ENCODE measurements at regions not wholly inside any gene's neighbourhood (a gene's known extent, or its start where the extent isn't known, plus 50 kb on each side); places are given as distances from the start of the nearest gene placed in this dataset.

DNA sequence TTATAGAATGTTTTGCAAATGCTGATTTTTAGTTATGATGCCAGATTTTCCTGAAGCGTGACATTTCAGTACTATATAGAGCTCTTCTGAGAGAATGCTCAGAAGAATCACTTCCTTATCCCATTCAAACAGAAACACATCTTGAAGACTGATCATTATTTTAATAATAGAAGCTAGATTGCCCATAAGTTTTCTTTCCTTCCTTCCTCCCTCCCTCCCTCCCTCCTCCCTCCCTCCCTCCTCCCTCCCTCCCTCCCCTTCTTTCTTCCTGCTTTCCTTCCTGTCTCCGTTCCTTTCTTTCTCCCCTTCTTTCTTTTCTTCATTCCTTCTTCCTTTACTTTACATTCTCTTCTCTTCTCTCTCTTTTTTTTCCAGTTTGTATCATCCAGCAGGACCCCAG lies 767.4 kb downstream of the IRX1 start:
- POLR2A ChIA-PET, result no interaction called here
- TF ChIP-seq, protein P1, sequence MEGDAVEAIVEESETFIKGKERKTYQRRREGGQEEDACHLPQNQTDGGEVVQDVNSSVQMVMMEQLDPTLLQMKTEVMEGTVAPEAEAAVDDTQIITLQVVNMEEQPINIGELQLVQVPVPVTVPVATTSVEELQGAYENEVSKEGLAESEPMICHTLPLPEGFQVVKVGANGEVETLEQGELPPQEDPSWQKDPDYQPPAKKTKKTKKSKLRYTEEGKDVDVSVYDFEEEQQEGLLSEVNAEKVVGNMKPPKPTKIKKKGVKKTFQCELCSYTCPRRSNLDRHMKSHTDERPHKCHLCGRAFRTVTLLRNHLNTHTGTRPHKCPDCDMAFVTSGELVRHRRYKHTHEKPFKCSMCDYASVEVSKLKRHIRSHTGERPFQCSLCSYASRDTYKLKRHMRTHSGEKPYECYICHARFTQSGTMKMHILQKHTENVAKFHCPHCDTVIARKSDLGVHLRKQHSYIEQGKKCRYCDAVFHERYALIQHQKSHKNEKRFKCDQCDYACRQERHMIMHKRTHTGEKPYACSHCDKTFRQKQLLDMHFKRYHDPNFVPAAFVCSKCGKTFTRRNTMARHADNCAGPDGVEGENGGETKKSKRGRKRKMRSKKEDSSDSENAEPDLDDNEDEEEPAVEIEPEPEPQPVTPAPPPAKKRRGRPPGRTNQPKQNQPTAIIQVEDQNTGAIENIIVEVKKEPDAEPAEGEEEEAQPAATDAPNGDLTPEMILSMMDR (IDR thresholded peaks at IDR 0.05), result no peak
- DNase-seq (no peak), ATAC-seq (no peak)
- Mint-ChIP-seq H3K9me3 (peaks cover 3% of the 10 kb centered on the region), H3K27ac (no peak overlapping the region), H3K27me3 (no peaks in the 10 kb centered on the region), H3K4me1 (ENCODE audit: low read depth) (no peaks in the 10 kb centered on the region), H3K36me3 (ENCODE audit: low read depth) (no peaks in the 10 kb centered on the region), H3K4me3 (no peak overlapping the region)
- CTCF ChIA-PET, result no interaction called here
- intact Hi-C loops (cut with micrococcal nuclease), result no loop called here

DNA sequence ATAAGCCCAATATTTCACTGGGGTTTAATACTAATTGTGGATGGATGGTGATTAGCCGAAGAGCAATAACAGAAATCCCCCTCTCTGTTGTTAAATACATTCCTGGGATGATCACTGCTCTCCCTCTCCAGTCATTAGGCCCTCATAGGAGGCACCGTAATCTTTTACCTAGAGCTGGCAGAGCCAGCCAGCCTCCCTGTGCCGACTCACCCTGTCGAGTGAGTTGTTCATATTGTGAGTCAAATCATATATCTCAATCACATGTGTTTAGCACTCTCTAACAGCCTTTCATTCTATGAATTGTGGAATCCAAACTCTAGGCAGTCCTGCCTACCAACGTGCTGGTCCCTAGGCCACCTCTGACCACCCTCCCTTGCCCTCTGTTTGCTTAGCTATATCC lies 771.0 kb downstream of the IRX1 start:
- POLR2A ChIA-PET, result no interaction called here
- Mint-ChIP-seq H3K27ac (no peak overlapping the region), H3K36me3 (ENCODE audit: low read depth) (no peaks in the 10 kb centered on the region), H3K9me3 (no peaks in the 10 kb centered on the region), H3K27me3 (no peaks in the 10 kb centered on the region), H3K4me1 (ENCODE audit: low read depth) (no peaks in the 10 kb centered on the region), H3K4me3 (no peak overlapping the region)
- DNase-seq (no peak), ATAC-seq (no peak)
- intact Hi-C loops (cut with micrococcal nuclease), result no loop called here
- TF ChIP-seq, protein P1 (IDR thresholded peaks at IDR 0.05), result no peak
- CTCF ChIA-PET, result no interaction called here

DNA sequence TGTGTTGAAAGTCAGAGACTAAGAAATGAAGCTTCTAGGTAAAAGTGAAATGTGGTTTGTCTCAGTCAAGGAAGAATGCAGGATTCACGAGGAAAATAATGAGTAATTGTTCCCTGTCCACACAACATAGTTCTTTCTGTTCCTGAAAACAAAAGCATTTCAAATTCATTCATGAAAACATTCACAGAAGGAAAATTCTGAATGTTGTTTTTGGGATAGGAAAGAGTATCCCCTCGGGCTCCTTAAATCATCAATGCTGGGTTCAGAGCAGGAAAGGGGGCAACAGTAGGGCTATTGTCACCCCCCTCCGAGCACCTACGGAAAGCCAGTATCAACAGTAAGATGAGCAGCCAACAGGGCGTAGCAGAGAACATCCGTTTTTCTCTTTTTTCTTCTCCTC lies 769.9 kb upstream of the ADAMTS16 start:
- no peaks in the 10 kb centered on the region for H3K27me3 Mint-ChIP-seq
- no peak overlapping the region for H3K4me3 Mint-ChIP-seq
- POLR2A ChIA-PET, result no interaction called here
- no peak overlapping the region for H3K27ac Mint-ChIP-seq
- no peak for DNase-seq
- CTCF ChIA-PET, result no interaction called here
- no peaks in the 10 kb centered on the region for H3K9me3 Mint-ChIP-seq
- intact Hi-C loops (cut with micrococcal nuclease), result no loop called here
- no peak for ATAC-seq
- TF ChIP-seq, protein P1 (IDR thresholded peaks at IDR 0.05), result no peak
- no peaks in the 10 kb centered on the region for H3K4me1 Mint-ChIP-seq (ENCODE audit: low read depth)
- no peaks in the 10 kb centered on the region for H3K36me3 Mint-ChIP-seq (ENCODE audit: low read depth)

DNA sequence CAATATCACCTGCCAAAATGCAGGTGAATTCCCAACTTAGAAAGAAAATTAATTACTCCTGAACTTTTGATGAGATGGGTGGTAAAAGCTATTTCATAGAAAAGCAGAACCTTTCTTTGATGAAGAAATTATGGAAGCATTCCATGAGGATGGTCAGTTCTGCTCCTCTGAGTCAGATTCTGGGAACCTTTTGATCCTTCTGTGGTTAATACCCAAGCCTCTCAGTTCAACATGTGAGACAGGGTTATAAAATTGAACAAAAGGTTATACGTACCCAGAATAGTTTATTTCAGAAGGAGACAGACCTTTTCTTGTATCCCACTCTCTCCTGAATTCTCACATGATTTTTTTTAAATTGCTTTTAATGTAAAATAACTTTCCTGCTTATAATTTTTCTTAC lies 767.6 kb upstream of the ADAMTS16 start:
- Mint-ChIP-seq H3K27me3 (no peaks in the 10 kb centered on the region), H3K27ac (no peak overlapping the region), H3K9me3 (peaks cover 8% of the 10 kb centered on the region), H3K4me1 (ENCODE audit: low read depth) (no peaks in the 10 kb centered on the region), H3K36me3 (ENCODE audit: low read depth) (no peaks in the 10 kb centered on the region), H3K4me3 (no peak overlapping the region)
- POLR2A ChIA-PET, result no interaction called here
- ATAC-seq (no peak), DNase-seq (no peak)
- CTCF ChIA-PET, result no interaction called here
- intact Hi-C loops (cut with micrococcal nuclease), result no loop called here
- TF ChIP-seq, protein P1 (IDR thresholded peaks at IDR 0.05), result no peak

DNA sequence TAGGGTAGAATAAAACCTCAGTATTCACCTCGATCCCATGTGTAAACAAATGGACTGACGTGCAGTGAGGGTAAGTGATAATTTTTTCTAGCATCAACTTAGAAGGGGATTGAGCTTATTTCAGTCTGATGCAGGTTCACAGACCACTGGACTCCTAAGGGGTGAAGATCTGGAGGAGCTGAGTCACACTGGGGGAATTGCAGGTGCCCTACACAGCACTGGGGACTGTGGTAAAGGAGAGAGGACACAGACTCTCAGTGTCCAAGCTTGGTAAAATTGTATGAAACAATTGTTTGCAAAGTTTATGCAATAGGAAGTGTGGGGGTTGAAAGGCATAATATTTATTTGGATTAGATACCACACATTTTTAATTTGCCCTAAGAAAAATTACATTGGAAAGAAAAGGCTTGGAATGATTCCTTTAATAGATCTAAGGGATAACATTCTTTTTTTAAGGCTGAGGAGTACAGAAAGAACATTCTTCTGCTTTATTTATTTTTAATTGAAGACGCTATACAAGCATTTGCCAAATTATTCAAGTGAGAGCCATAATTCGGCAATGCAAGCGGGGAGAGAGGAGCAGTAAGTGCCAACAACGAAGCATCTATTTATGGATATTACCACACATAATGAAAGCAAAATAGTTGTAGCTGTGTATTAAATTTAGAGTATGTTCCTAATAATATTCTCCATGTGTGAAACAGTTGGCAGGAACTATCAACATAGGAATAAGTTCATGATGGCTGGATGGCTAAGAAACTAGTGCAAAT lies 766.9 kb upstream of the ADAMTS16 start:
- POLR2A ChIA-PET, result no interaction called here
- intact Hi-C loops (cut with micrococcal nuclease), result no loop called here
- Mint-ChIP-seq H3K4me1 (ENCODE audit: low read depth) (no peaks in the 10 kb centered on the region), H3K27ac (no peak overlapping the region), H3K9me3 (peaks cover 8% of the 10 kb centered on the region), H3K27me3 (no peaks in the 10 kb centered on the region), H3K4me3 (no peak overlapping the region), H3K36me3 (ENCODE audit: low read depth) (no peaks in the 10 kb centered on the region)
- no peak for ATAC-seq
- TF ChIP-seq, protein P1 (IDR thresholded peaks at IDR 0.05), result no peak
- CTCF ChIA-PET, result no interaction called here
- DNase-seq, result no peak
